ENCODE measurements at regions not wholly inside any gene's neighbourhood (a gene's known extent, or its start where the extent isn't known, plus 50 kb on each side); places are given as distances from the start of the nearest gene placed in this dataset.

DNA sequence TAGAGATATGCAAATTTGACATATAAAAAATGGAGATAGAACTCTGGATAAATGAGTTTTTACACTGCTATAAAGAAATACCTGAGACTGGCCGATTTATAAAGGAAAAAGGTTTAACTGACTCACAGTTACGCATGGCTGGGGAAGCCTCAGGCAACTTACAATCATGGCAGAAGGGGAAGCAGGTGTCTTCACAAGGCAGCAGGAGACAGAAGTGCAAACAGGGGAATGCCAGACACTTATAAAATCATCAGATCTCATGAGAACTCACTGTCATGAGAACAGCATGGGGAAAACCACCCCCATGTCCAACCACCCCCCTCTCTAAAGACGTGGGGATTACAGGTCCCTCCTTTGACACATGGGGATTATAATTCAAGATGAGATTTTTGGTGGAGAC lies 1540.2 kb upstream of the SLC39A10 start:
- no peak for TF ChIP-seq POLR2AphosphoS5 (IDR thresholded peaks at IDR 0.05)
- no peak for TF ChIP-seq POLR2A (IDR thresholded peaks at IDR 0.05)

All from spleen (tissue), 3 donors.